Pancreas (tissue), 10 donors: ENCODE measurements at regions not wholly inside any gene's neighbourhood (a gene's known extent, or its start where the extent isn't known, plus 50 kb on each side); places are given as distances from the start of the nearest gene placed in this dataset.

Experiments used
- ATAC-seq, 4 donors: fragments of 200-7000 bp; cut with Tn5 transposase; one replicate each; pipeline versions ENCODE4 v1.8.0 to v1.9.1; 2020; ENCODE audit warnings: mild to moderate bottlenecking in 4 of 4, moderate library complexity in 4 of 4
- DNase-seq, 6 donors: peaks; one replicate each; pipeline ENCODE4 v3.0.0-alpha.2; 2020
- FAIRE-seq: peaks from 2 replicates; lab custom pipeline; 2012; peaks lifted over from hg19 to GRCh38; lab: Jason Lieb, UNC
- H3K27ac ChIP-seq, 4 donors: fragments of 200-600 bp; sonication (generic); 1 replicate in 3 of 4; 2 replicates in 1 of 4; pipeline versions ENCODE4 v1.5.0 to v1.8.0; 2020
- H3K27me3 ChIP-seq, 4 donors: fragments of 200-600 bp; one replicate each; pipeline ENCODE4 v1.8.0; 2021
- H3K36me3 ChIP-seq, 3 donors: fragments of 200-600 bp; sonication (generic) in 1 of 3; one replicate each; pipeline versions ENCODE4 v1.5.0 to v1.8.0; 2020 to 2021
- H3K4me1 ChIP-seq, 3 donors: fragments of 200-600 bp; one replicate each; pipeline ENCODE4 v1.8.0; 2021
- H3K4me3 ChIP-seq, 4 donors: fragments of 200-600 bp; sonication (generic) in 2 of 4; one replicate each; pipeline versions ENCODE4 v1.5.0 to v1.8.0; 2020 to 2021
- H3K9me3 ChIP-seq, 4 donors: fragments of 200-600 bp; one replicate each; pipeline ENCODE4 v1.8.0; 2021
- CTCF ChIP-seq, 4 donors: fragments of 200-600 bp; sonication (generic) in 3 of 4; IDR thresholded peaks; one replicate each; pipeline versions ENCODE4 v1.5.0 to v1.8.0; 2021; ENCODE audit warnings: antibody characterized with exemption in 4 of 4
- WGBS, 2 donors: extraction: QIAGEN DNeasy Blood & Tissue Kit; methylation state at CpG; one replicate each; pipeline ENCODE4 v1.1.7; 2013; 5-methylcytosine and 5-hydroxymethylcytosine counted together
- intact Hi-C, 3 donors: fragments of 100-400 bp; cut with DNase I; formaldehyde crosslinking; loops; one replicate each; pipeline versions ENCODE4 v1.11.1 to v1.14.2; 2022
- donor health status: healthy with polysubstance abuse.
- donor health status: DM: no; HTN: no; CAD: no; lungs with moderate emphysema.
- donor health status: DM: no; HTN: no; CAD: no.
- donor health status: control.
- donor health status: control.
- donor health status: Bipolar disorder and iron deficiency.
- donor health status: DM: yes; HTN: yes; CAD: no.
- donor health status: DM: no; HTN: no; CAD: no.
- donor health status: DM: no; HTN: no; CAD: no.
- donor health status: DM: yes; HTN: yes; CAD: no.

- Histone ChIP-seq H3K36me3 (no peaks in the 10 kb centered on the region), H3K4me3 (no peak overlapping the region), H3K27me3 (no peaks in the 10 kb centered on the region), H3K4me1 (no peaks in the 10 kb centered on the region), H3K9me3 (no peaks in the 10 kb centered on the region), H3K27ac (no peak overlapping the region)
- no peak for TF ChIP-seq CTCF (IDR thresholded peaks at IDR 0.05)
- intact Hi-C loops, result no loop called here
- DNase-seq (peak in 2 of 6 donors; percentile 7 to 50), FAIRE-seq (no peak), ATAC-seq (no peak)
- WGBS, 2 donors, result 74 to 85% methylated on average over 33 to 39 of the region's 39 CpGs
Measured at GRCh38 chr12:38159591-38160317, 156.8 kb upstream of the ALG10B start.

- WGBS, 2 donors, result 81 to 82% methylated on average over 41 of the region's 41 CpGs
- DNase-seq (peak in 2 of 6 donors; percentile 3 to 60), FAIRE-seq (no peak), ATAC-seq (no peak)
- no peaks in the 10 kb centered on the region for H3K36me3 ChIP-seq
- intact Hi-C loops, result no loop called here
- H3K9me3 ChIP-seq, result no peaks in the 10 kb centered on the region
- no peaks in the 10 kb centered on the region for H3K4me1 ChIP-seq
- H3K27me3 ChIP-seq, result no peaks in the 10 kb centered on the region
- no peak for TF ChIP-seq CTCF (IDR thresholded peaks at IDR 0.05)
- no peak overlapping the region for H3K27ac ChIP-seq
- H3K4me3 ChIP-seq, result no peak overlapping the region
Measured at GRCh38 chr12:38160318-38161122, 156.1 kb upstream of the ALG10B start.

GRCh38 chr12:38161123-38162000 lies 155.2 kb upstream of the ALG10B start:
- no peak for TF ChIP-seq CTCF (IDR thresholded peaks at IDR 0.05)
- WGBS, 2 donors, result 80 to 90% methylated on average over 36 to 38 of the region's 38 CpGs
- H3K4me1 ChIP-seq, result no peaks in the 10 kb centered on the region
- H3K27me3 ChIP-seq, result no peaks in the 10 kb centered on the region
- H3K27ac ChIP-seq, result no peak overlapping the region
- no peak for ATAC-seq
- H3K9me3 ChIP-seq, result no peaks in the 10 kb centered on the region
- FAIRE-seq, result no peak
- H3K36me3 ChIP-seq, result no peaks in the 10 kb centered on the region
- no peak overlapping the region for H3K4me3 ChIP-seq
- intact Hi-C loops, result no loop called here
- peak in 2 of 6 donors; percentile 3 to 66 for DNase-seq

- intact Hi-C loops, result no loop called here
- Histone ChIP-seq H3K27ac (no peak overlapping the region), H3K9me3 (no peaks in the 10 kb centered on the region), H3K4me3 (no peak overlapping the region), H3K4me1 (no peaks in the 10 kb centered on the region), H3K36me3 (no peaks in the 10 kb centered on the region), H3K27me3 (no peaks in the 10 kb centered on the region)
- DNase-seq (peak in 1 of 6 donors; percentile 41), FAIRE-seq (no peak), ATAC-seq (no peak)
- 79 to 85% methylated on average over 17 to 19 of the region's 19 CpGs for whole genome bisulfite sequencing, 2 donors
- no peak for TF ChIP-seq CTCF (IDR thresholded peaks at IDR 0.05)
Measured at GRCh38 chr12:38162013-38162412, 154.6 kb upstream of the ALG10B start.
